Right lobe of liver (tissue), 6 donors: ENCODE measurements at regions not wholly inside any gene's neighbourhood (a gene's known extent, or its start where the extent isn't known, plus 50 kb on each side); places are given as distances from the start of the nearest gene placed in this dataset.

Experiments
- ATAC-seq, 4 donors: fragments of 200-7000 bp; cut with Tn5 transposase; one replicate each; pipeline ENCODE4 v1.9.1; 2020; ENCODE audit warnings: mild to moderate bottlenecking in 4 of 4, moderate library complexity in 4 of 4
- DNase-seq, 3 donors: peaks; one replicate each; pipeline ENCODE4 v3.0.0-alpha.2; 2020
- H3K27ac ChIP-seq, 3 donors: fragments of 200-600 bp; one replicate each; pipeline ENCODE4 v1.8.0; 2022
- H3K27me3 ChIP-seq, 2 donors: fragments of 200-600 bp; one replicate each; pipeline ENCODE4 v1.8.0; 2022
- H3K36me3 ChIP-seq, 4 donors: fragments of 200-600 bp; sonication (generic) in 1 of 4; one replicate each; pipeline versions ENCODE4 v1.5.1 to v1.8.0; 2017 to 2022; ENCODE audit warnings: control low read depth in 1 of 4
- H3K4me1 ChIP-seq, 4 donors: fragments of 200-600 bp; sonication (generic) in 1 of 4; one replicate each; pipeline versions ENCODE4 v1.5.1 to v1.8.0; 2017 to 2022; ENCODE audit warnings: control low read depth in 1 of 4
- H3K4me3 ChIP-seq, 3 donors: fragments of 200-600 bp; one replicate each; pipeline ENCODE4 v1.8.0; 2022
- H3K9me3 ChIP-seq, 4 donors: fragments of 200-600 bp; sonication (generic) in 1 of 4; one replicate each; pipeline versions ENCODE4 v1.5.1 to v1.8.0; 2017 to 2022; ENCODE audit warnings: control low read depth in 1 of 4
- POLR2A ChIP-seq: fragments of 450-650 bp; IDR thresholded peaks from one replicate; pipeline ENCODE4 v1.6.1; 2017; ENCODE audit warnings: antibody characterized with exemption, mild to moderate bottlenecking
- WGBS: methylation state at CpG from one replicate; pipeline ENCODE4 v1.1.6; 2018; ENCODE audit warnings: low coverage, low lambda C conversion rate; ENCODE audit not compliant: insufficient coverage; ENCODE audit errors: missing lambda C conversion rate; 5-methylcytosine and 5-hydroxymethylcytosine counted together
- intact Hi-C, 2 donors: fragments of 100-400 bp; cut with DNase I; formaldehyde crosslinking; loops; one replicate each; pipeline versions ENCODE4 v1.11.2 to v1.14.1; 2022
- TF ChIP-seq, protein P1 (sequence below), 4 donors: fragments of 200-600 bp in 3 of 4; fragments of 450-650 bp in 1 of 4; IDR thresholded peaks; one replicate each; pipeline versions ENCODE4 v1.5.1 to v1.8.0; 2016 to 2022; ENCODE audit warnings: antibody characterized with exemption in 4 of 4, mild to moderate bottlenecking in 2 of 4
- donor health status: DM: no; HTN: yes; CAD: no.
- donor health status: DM: no; HTN: no; CAD: no.
- donor health status: DM: no; HTN: no; CAD: no.
- donor health status: DM: no; HTN: yes; CAD: no.
- donor health status: DM: no; HTN: yes; CAD: no.

- TF ChIP-seq, protein P1, sequence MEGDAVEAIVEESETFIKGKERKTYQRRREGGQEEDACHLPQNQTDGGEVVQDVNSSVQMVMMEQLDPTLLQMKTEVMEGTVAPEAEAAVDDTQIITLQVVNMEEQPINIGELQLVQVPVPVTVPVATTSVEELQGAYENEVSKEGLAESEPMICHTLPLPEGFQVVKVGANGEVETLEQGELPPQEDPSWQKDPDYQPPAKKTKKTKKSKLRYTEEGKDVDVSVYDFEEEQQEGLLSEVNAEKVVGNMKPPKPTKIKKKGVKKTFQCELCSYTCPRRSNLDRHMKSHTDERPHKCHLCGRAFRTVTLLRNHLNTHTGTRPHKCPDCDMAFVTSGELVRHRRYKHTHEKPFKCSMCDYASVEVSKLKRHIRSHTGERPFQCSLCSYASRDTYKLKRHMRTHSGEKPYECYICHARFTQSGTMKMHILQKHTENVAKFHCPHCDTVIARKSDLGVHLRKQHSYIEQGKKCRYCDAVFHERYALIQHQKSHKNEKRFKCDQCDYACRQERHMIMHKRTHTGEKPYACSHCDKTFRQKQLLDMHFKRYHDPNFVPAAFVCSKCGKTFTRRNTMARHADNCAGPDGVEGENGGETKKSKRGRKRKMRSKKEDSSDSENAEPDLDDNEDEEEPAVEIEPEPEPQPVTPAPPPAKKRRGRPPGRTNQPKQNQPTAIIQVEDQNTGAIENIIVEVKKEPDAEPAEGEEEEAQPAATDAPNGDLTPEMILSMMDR (IDR thresholded peaks at IDR 0.05): no peak
- no peak for TF ChIP-seq POLR2A
- Histone ChIP-seq H3K4me1 (no peaks in the 10 kb centered on the region), H3K9me3 (no peaks in the 10 kb centered on the region), H3K27me3 (no peaks in the 10 kb centered on the region), H3K36me3 (no peaks in the 10 kb centered on the region), H3K27ac (no peak overlapping the region), H3K4me3 (no peak overlapping the region)
- ATAC-seq (no peak), DNase-seq (no peak)
- intact Hi-C loops: no loop called here
Observed at GRCh38 chr3:18195836-18196235, 229.3 kb downstream of the SATB1 start.

DNA sequence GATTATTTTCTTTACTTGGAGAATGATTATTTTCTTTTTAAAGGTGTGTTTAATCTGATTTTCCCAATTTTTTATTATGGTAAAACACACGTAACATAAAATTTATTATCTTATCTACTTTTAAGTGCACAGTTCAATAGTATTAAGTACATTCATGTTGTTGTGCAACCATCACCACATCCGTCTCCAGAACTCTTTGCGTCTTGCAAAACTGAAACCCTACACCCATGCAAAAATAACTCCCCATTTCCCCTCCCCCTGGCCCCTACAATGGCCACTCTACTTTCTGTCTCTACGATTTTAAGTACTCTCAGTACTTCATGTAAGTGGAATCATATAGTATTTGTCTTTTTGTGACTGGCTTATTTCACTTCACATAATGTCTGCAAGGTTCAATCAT, 230.7 kb downstream of the SATB1 start:
- Histone ChIP-seq H3K4me3 (no peak overlapping the region), H3K27me3 (no peaks in the 10 kb centered on the region), H3K9me3 (no peaks in the 10 kb centered on the region), H3K4me1 (no peaks in the 10 kb centered on the region), H3K36me3 (no peaks in the 10 kb centered on the region), H3K27ac (no peak overlapping the region)
- intact Hi-C loops: no loop called here
- no peak for TF ChIP-seq POLR2A
- TF ChIP-seq, protein P1 (IDR thresholded peaks at IDR 0.05): no peak
- ATAC-seq (no peak), DNase-seq (no peak)
- 35% methylated on average over 4 of the region's 4 CpGs for WGBS

DNA sequence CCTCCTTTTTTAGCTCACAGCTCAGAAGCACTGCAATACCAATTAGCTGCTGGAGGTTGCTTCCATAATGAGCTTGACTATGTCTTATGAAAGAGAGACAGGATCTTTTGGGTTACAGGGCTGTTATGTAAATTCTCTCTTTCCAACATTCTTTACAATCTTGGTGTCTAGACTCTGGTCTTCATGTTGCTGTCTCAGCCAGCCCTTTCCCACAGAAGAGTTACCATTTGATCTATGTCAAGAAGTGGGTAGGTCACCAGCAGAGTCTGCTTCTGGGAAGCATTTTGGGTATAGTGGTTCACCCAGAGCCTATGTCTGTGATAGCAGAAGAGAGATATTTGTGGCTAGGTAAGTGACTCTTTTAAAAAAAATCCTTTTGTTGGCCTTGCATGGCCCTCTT, 234.5 kb downstream of the SATB1 start:
- DNase-seq (no peak), ATAC-seq (no peak)
- no peak overlapping the region for H3K4me3 ChIP-seq
- no peak overlapping the region for H3K27ac ChIP-seq
- no peaks in the 10 kb centered on the region for H3K36me3 ChIP-seq
- no peaks in the 10 kb centered on the region for H3K4me1 ChIP-seq
- no peaks in the 10 kb centered on the region for H3K9me3 ChIP-seq
- H3K27me3 ChIP-seq: no peaks in the 10 kb centered on the region
- TF ChIP-seq, protein P1 (IDR thresholded peaks at IDR 0.05): no peak
- no peak for TF ChIP-seq POLR2A
- intact Hi-C loops: no loop called here

GRCh38 chr3:18189282-18190050, 235.7 kb downstream of the SATB1 start:
- no peak for DNase-seq
- Histone ChIP-seq H3K4me3 (no peak overlapping the region), H3K9me3 (no peaks in the 10 kb centered on the region), H3K27me3 (no peaks in the 10 kb centered on the region), H3K4me1 (no peaks in the 10 kb centered on the region), H3K36me3 (no peaks in the 10 kb centered on the region), H3K27ac (no peak overlapping the region)
- no peak for TF ChIP-seq POLR2A
- TF ChIP-seq, protein P1 (IDR thresholded peaks at IDR 0.05): no peak
- intact Hi-C loops: no loop called here
- 45% methylated on average over 9 of the region's 9 CpGs for WGBS
- no peak for ATAC-seq

- H3K4me1 ChIP-seq: no peaks in the 10 kb centered on the region
- no peaks in the 10 kb centered on the region for H3K9me3 ChIP-seq
- no peaks in the 10 kb centered on the region for H3K36me3 ChIP-seq
- TF ChIP-seq, protein P1 (IDR thresholded peaks at IDR 0.05): no peak
- no peak for TF ChIP-seq POLR2A
- H3K27ac ChIP-seq: no peak overlapping the region
- ATAC-seq (no peak), DNase-seq (no peak)
- intact Hi-C loops: no loop called here
- H3K27me3 ChIP-seq: no peaks in the 10 kb centered on the region
- WGBS: 34% methylated on average over 3 of the region's 3 CpGs
- H3K4me3 ChIP-seq: no peak overlapping the region
Observed at GRCh38 chr3:18188491-18188890, 236.6 kb downstream of the SATB1 start.
